ENCODE measurements at regions not wholly inside any gene's neighbourhood (a gene's known extent, or its start where the extent isn't known, plus 50 kb on each side); places are given as distances from the start of the nearest gene placed in this dataset.

DNA sequence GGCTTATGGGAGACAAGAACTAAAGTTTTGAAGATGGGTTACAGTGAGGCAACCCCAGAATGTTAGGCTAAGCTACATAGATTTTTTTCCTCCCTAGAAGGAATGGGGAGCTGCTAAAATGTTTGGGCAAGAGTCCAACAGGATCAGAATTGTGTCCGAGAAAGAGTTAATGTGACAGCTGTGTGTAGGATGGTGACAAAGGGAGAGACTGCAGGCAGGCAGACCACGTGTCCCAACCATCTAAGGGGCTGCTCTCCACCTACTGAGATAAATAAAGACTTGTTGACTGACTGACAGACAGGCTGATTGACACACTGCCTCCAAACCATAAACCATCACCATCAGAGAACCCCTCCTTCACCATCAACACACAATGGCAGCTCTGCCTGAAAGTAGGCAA lies 133.7 kb upstream of the CTTNBP2NL start:
- TF ChIP-seq, protein P1, sequence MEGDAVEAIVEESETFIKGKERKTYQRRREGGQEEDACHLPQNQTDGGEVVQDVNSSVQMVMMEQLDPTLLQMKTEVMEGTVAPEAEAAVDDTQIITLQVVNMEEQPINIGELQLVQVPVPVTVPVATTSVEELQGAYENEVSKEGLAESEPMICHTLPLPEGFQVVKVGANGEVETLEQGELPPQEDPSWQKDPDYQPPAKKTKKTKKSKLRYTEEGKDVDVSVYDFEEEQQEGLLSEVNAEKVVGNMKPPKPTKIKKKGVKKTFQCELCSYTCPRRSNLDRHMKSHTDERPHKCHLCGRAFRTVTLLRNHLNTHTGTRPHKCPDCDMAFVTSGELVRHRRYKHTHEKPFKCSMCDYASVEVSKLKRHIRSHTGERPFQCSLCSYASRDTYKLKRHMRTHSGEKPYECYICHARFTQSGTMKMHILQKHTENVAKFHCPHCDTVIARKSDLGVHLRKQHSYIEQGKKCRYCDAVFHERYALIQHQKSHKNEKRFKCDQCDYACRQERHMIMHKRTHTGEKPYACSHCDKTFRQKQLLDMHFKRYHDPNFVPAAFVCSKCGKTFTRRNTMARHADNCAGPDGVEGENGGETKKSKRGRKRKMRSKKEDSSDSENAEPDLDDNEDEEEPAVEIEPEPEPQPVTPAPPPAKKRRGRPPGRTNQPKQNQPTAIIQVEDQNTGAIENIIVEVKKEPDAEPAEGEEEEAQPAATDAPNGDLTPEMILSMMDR (IDR thresholded peaks at IDR 0.05; ENCODE audit: poor library complexity, severe bottlenecking) = no peak
- no peak for TF ChIP-seq EZH2 (IDR thresholded peaks at IDR 0.05; ENCODE audit: borderline replicate concordance, insufficient read depth, low read length, poor library complexity, severe bottlenecking)
- no peak for TF ChIP-seq SMC3 (conservative IDR thresholded peaks at IDR 0.05; ENCODE audit: poor library complexity)
- TF ChIP-seq MXI1 (conservative IDR thresholded peaks at IDR 0.05; ENCODE audit: poor library complexity, severe bottlenecking) = no peak
- TF ChIP-seq TAF1 (IDR thresholded peaks at IDR 0.05; ENCODE audit: low read depth) = no peak
- TF ChIP-seq, protein P2, sequence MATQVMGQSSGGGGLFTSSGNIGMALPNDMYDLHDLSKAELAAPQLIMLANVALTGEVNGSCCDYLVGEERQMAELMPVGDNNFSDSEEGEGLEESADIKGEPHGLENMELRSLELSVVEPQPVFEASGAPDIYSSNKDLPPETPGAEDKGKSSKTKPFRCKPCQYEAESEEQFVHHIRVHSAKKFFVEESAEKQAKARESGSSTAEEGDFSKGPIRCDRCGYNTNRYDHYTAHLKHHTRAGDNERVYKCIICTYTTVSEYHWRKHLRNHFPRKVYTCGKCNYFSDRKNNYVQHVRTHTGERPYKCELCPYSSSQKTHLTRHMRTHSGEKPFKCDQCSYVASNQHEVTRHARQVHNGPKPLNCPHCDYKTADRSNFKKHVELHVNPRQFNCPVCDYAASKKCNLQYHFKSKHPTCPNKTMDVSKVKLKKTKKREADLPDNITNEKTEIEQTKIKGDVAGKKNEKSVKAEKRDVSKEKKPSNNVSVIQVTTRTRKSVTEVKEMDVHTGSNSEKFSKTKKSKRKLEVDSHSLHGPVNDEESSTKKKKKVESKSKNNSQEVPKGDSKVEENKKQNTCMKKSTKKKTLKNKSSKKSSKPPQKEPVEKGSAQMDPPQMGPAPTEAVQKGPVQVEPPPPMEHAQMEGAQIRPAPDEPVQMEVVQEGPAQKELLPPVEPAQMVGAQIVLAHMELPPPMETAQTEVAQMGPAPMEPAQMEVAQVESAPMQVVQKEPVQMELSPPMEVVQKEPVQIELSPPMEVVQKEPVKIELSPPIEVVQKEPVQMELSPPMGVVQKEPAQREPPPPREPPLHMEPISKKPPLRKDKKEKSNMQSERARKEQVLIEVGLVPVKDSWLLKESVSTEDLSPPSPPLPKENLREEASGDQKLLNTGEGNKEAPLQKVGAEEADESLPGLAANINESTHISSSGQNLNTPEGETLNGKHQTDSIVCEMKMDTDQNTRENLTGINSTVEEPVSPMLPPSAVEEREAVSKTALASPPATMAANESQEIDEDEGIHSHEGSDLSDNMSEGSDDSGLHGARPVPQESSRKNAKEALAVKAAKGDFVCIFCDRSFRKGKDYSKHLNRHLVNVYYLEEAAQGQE (IDR thresholded peaks at IDR 0.05; ENCODE audit: borderline replicate concordance) = no peak
